ENCODE measurements at regions not wholly inside any gene's neighbourhood (a gene's known extent, or its start where the extent isn't known, plus 50 kb on each side); places are given as distances from the start of the nearest gene placed in this dataset.

DNA sequence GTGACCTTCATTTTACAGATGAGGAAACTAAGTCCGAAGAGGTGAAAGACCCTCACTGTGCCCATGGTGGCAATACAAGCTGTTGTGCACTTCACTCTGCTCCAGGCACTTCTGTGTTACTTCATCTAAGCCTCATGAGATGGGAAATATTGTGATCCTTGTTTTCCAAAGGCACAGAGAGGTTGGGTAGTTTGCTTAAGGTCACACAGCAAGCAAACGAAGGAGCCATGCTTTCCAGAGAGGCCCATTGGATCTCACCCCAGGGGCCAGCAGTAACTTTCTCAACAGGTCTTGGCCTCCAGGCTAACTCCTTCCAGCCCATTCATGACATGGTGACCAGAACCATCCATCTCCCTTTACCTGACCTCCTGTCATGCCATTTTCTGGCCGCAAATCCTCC lies 332.8 kb downstream of the MN1 start:
- TF ChIP-seq, protein P1, sequence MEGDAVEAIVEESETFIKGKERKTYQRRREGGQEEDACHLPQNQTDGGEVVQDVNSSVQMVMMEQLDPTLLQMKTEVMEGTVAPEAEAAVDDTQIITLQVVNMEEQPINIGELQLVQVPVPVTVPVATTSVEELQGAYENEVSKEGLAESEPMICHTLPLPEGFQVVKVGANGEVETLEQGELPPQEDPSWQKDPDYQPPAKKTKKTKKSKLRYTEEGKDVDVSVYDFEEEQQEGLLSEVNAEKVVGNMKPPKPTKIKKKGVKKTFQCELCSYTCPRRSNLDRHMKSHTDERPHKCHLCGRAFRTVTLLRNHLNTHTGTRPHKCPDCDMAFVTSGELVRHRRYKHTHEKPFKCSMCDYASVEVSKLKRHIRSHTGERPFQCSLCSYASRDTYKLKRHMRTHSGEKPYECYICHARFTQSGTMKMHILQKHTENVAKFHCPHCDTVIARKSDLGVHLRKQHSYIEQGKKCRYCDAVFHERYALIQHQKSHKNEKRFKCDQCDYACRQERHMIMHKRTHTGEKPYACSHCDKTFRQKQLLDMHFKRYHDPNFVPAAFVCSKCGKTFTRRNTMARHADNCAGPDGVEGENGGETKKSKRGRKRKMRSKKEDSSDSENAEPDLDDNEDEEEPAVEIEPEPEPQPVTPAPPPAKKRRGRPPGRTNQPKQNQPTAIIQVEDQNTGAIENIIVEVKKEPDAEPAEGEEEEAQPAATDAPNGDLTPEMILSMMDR (IDR thresholded peaks at IDR 0.05) = no peak
- TF ChIP-seq POLR2A (IDR thresholded peaks at IDR 0.05) = no peak

Measured in adrenal gland (tissue), 5 donors.